Erythroblast (primary cell): ENCODE measurements at regions not wholly inside any gene's neighbourhood (a gene's known extent, or its start where the extent isn't known, plus 50 kb on each side); places are given as distances from the start of the nearest gene placed in this dataset.

ENCODE experiments used
- GATA1 ChIP-seq: IDR thresholded peaks from 2 replicates; pipeline ENCODE4 v1.6.1; 2011; ENCODE audit warnings: low read depth, mild to moderate bottlenecking, control low read depth, low read length, moderate library complexity
- POLR2A ChIP-seq: IDR thresholded peaks from 2 replicates; pipeline ENCODE4 v1.6.1; 2011; ENCODE audit warnings: mild to moderate bottlenecking, low read length

- TF ChIP-seq POLR2A (no peak), GATA1 (no peak)
These were observed 1212.1 kb upstream of the ACVR2A start for GRCh38 chr2:146632707-146633106.
